Activated CD8-positive, alpha-beta T cell treated with anti-CD3 and anti-CD28 coated beads for 36 hours (primary cell): ENCODE measurements at regions not wholly inside any gene's neighbourhood (a gene's known extent, or its start where the extent isn't known, plus 50 kb on each side); places are given as distances from the start of the nearest gene placed in this dataset.

Experiments used
- ATAC-seq: fragments of 200-7000 bp; cut with Tn5 transposase; one replicate; pipeline ENCODE4 v1.10.0; 2021; ENCODE audit warnings: mild to moderate bottlenecking, moderate library complexity
- CTCF ChIA-PET: fragments of 350-600 bp; sonication (Branson Sonifier 250); formaldehyde crosslinking; loops from one replicate; lab custom pipeline; 2021; ENCODE audit warnings: antibody characterized with exemption; lab: Charles Lee
- POLR2A ChIA-PET: fragments of 350-600 bp; sonication (Branson Sonifier 250); formaldehyde crosslinking; loops from one replicate; lab custom pipeline; 2021; ENCODE audit warnings: antibody characterized with exemption; lab: Charles Lee
- DNase-seq: peaks from one replicate; pipeline ENCODE4 v3.0.0-alpha.2; 2020
- H3K27ac Mint-ChIP-seq: one replicate; pipeline ENCODE4 v1.8.0; 2021; ENCODE audit warnings: mild to moderate bottlenecking, mixed read lengths
- H3K27me3 Mint-ChIP-seq: one replicate; pipeline ENCODE4 v1.8.0; 2021; ENCODE audit warnings: mixed read lengths
- H3K36me3 Mint-ChIP-seq: one replicate; pipeline ENCODE4 v1.8.0; 2021; ENCODE audit warnings: low read depth, mixed read lengths
- H3K4me1 Mint-ChIP-seq: one replicate; pipeline ENCODE4 v1.8.0; 2021; ENCODE audit warnings: low read depth, mixed read lengths
- H3K4me3 Mint-ChIP-seq: one replicate; pipeline ENCODE4 v1.8.0; 2021; ENCODE audit warnings: mild to moderate bottlenecking, moderate library complexity, mixed read lengths
- H3K9me3 Mint-ChIP-seq: one replicate; pipeline ENCODE4 v1.8.0; 2021; ENCODE audit warnings: mixed read lengths
- intact Hi-C: fragments of 100-400 bp; cut with micrococcal nuclease; formaldehyde crosslinking; loops from one replicate; pipeline ENCODE4 v1.10.0; 2022
- TF ChIP-seq, protein P1 (sequence below): fragments of 200-600 bp; IDR thresholded peaks from one replicate; pipeline ENCODE4 v1.8.0; 2022; ENCODE audit warnings: antibody characterized with exemption, mild to moderate bottlenecking

GRCh38 chr7:49287653-49288052, 363.3 kb downstream of the CDC14C start:
- no peak overlapping the region for H3K4me3 Mint-ChIP-seq
- ChIA-PET CTCF (no interaction called here), POLR2A (no interaction called here)
- H3K27ac Mint-ChIP-seq = no peak overlapping the region
- intact Hi-C loops = no loop called here
- H3K36me3 Mint-ChIP-seq = no peaks in the 10 kb centered on the region
- H3K9me3 Mint-ChIP-seq = peaks cover 5% of the 10 kb centered on the region
- no peaks in the 10 kb centered on the region for H3K4me1 Mint-ChIP-seq
- DNase-seq (no peak), ATAC-seq (no peak)
- no peaks in the 10 kb centered on the region for H3K27me3 Mint-ChIP-seq
- TF ChIP-seq, protein P1, sequence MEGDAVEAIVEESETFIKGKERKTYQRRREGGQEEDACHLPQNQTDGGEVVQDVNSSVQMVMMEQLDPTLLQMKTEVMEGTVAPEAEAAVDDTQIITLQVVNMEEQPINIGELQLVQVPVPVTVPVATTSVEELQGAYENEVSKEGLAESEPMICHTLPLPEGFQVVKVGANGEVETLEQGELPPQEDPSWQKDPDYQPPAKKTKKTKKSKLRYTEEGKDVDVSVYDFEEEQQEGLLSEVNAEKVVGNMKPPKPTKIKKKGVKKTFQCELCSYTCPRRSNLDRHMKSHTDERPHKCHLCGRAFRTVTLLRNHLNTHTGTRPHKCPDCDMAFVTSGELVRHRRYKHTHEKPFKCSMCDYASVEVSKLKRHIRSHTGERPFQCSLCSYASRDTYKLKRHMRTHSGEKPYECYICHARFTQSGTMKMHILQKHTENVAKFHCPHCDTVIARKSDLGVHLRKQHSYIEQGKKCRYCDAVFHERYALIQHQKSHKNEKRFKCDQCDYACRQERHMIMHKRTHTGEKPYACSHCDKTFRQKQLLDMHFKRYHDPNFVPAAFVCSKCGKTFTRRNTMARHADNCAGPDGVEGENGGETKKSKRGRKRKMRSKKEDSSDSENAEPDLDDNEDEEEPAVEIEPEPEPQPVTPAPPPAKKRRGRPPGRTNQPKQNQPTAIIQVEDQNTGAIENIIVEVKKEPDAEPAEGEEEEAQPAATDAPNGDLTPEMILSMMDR = no peak

DNA sequence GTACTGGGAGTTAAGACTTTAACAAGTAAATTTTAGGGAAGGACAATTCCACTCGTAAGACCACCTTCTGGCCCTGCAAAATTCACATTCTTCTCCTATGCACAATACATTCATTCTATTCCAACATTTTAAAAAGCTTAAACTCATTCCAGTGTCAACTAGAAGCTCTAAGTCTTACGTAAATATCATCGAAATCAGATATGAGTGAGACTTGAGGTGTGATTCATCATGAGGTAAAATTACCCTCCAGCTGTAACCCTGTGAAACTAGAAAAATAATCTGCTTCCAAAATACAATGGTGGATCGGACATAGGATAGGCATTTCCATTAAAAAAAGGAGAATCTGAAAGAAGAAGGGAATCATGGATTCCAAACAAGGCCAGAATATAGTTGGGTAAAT, 370.3 kb downstream of the CDC14C start:
- Mint-ChIP-seq H3K27ac (no peak overlapping the region), H3K9me3 (no peaks in the 10 kb centered on the region), H3K4me3 (no peak overlapping the region), H3K36me3 (no peaks in the 10 kb centered on the region), H3K27me3 (no peaks in the 10 kb centered on the region), H3K4me1 (no peaks in the 10 kb centered on the region)
- intact Hi-C loops = no loop called here
- POLR2A ChIA-PET = no interaction called here
- TF ChIP-seq, protein P1 = no peak
- no peak for ATAC-seq
- DNase-seq = no peak
- CTCF ChIA-PET = no interaction called here

DNA sequence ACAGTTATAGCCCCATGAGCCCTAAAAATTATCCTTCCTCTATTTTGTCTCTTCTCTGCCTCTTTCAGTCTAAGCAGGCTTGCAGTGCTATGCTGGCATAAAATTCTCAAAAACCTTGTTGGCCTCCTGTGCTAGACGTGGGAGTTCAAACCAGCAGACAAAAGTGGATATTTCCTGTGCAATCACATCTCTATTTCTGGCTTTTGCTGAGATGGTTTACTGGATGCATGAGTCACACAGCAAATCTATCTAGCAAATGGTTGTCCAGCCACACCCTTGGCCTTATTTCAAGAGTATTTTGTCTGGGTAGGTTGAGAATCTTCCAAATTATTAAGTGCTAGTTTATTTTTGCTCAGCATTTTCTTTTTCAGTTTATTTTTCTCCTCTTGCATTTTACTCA, 370.8 kb downstream of the CDC14C start:
- Mint-ChIP-seq H3K27me3 (no peaks in the 10 kb centered on the region), H3K4me1 (no peaks in the 10 kb centered on the region), H3K27ac (no peak overlapping the region), H3K9me3 (no peaks in the 10 kb centered on the region), H3K4me3 (no peak overlapping the region), H3K36me3 (no peaks in the 10 kb centered on the region)
- intact Hi-C loops = no loop called here
- TF ChIP-seq, protein P1 = no peak
- CTCF ChIA-PET = interaction anchor here (1.3 kb wide), 1 partner anchor 30 kb away, joined by 5 read pairs; no protein-coding TSS in a partner anchor
- ATAC-seq (no peak), DNase-seq (no peak)
- POLR2A ChIA-PET = no interaction called here

DNA sequence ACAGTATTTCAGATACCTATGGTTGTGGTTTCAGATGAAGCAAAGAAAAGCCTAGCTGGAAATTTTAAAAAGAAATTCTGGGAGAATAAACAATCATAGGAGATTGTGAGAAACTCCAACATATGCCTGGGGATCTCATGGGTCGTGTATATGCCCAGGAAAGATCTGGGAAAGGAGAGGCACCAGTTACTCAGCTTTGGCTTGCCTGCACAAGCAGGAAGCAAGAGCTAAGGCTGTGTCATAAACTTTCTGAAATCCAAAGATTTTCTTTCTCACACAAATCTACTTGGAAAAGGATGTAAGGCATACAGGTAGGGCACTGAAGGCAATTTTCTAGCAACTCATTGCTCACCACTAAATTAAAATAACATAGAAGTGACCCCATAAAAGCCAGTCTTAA, 373.6 kb downstream of the CDC14C start:
- H3K27ac Mint-ChIP-seq = no peak overlapping the region
- ChIA-PET CTCF (no interaction called here), POLR2A (no interaction called here)
- no peak overlapping the region for H3K4me3 Mint-ChIP-seq
- H3K9me3 Mint-ChIP-seq = no peaks in the 10 kb centered on the region
- intact Hi-C loops = no loop called here
- DNase-seq (no peak), ATAC-seq (no peak)
- no peaks in the 10 kb centered on the region for H3K36me3 Mint-ChIP-seq
- TF ChIP-seq, protein P1 = no peak
- H3K27me3 Mint-ChIP-seq = no peaks in the 10 kb centered on the region
- no peaks in the 10 kb centered on the region for H3K4me1 Mint-ChIP-seq

GRCh38 chr7:49308787-49309186, 384.4 kb downstream of the CDC14C start:
- DNase-seq (no peak), ATAC-seq (no peak)
- POLR2A ChIA-PET = no interaction called here
- peaks cover 6% of the 10 kb centered on the region for H3K9me3 Mint-ChIP-seq
- H3K4me1 Mint-ChIP-seq = no peaks in the 10 kb centered on the region
- no peaks in the 10 kb centered on the region for H3K36me3 Mint-ChIP-seq
- intact Hi-C loops = no loop called here
- H3K27me3 Mint-ChIP-seq = no peaks in the 10 kb centered on the region
- H3K4me3 Mint-ChIP-seq = no peak overlapping the region
- TF ChIP-seq, protein P1 = no peak
- CTCF ChIA-PET = no interaction called here
- no peak overlapping the region for H3K27ac Mint-ChIP-seq
